GM23338 (cell line): ENCODE measurements at regions not wholly inside any gene's neighbourhood (a gene's known extent, or its start where the extent isn't known, plus 50 kb on each side); places are given as distances from the start of the nearest gene placed in this dataset.

Experiments
- EZH2 ChIP-seq: fragments of 200-600 bp; sonication (generic); IDR thresholded peaks from one replicate; pipeline ENCODE4 v1.8.0; 2017; ENCODE audit warnings: antibody characterized with exemption, mild to moderate bottlenecking, low read depth; ENCODE audit not compliant: unreplicated experiment
- EZH2phosphoT487 ChIP-seq: fragments of 200-600 bp; sonication (generic); IDR thresholded peaks from one replicate; pipeline ENCODE4 v1.8.1; 2018; ENCODE audit warnings: antibody characterized with exemption; ENCODE audit not compliant: unreplicated experiment
- POLR2AphosphoS5 ChIP-seq: IDR thresholded peaks from 2 replicates; pipeline ENCODE4 v1.6.1; 2016; ENCODE audit warnings: antibody characterized with exemption, low read depth
- TF ChIP-seq, protein P1 (sequence below), 2 experiments: fragments of 200-600 bp in 1 of 2; sonication (generic) in 1 of 2; conservative IDR thresholded peaks; 2 replicates each; pipeline versions ENCODE4 v1.5.1 to v1.6.1; 2016 to 2017; ENCODE audit warnings: antibody characterized with exemption in 2 of 2, low read depth in 2 of 2, mild to moderate bottlenecking in 2 of 2, moderate library complexity in 1 of 2
- TF ChIP-seq, protein P2 (sequence below): IDR thresholded peaks from 2 replicates; pipeline ENCODE4 v1.6.1; 2016; ENCODE audit warnings: antibody characterized with exemption

DNA sequence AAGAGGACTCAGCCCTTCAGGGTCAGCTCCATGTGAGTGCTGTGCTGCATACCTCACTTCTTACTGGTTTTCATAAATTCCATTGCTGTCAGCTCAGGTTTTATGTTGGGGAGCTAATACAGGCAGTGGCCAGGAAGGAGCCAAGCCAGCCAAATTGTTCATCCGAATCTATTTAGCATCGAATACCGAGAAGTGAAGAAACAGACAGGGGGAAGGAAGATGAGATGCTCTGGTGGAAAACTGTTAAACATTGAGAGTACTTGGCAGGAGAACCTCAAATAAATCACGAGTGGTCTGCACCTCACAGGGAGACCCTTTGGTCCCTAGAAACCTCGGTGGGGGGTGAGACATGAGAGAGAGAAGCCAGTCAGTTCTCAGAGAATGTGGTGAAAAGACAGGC lies 196.0 kb upstream of the TMEM72 start:
- TF ChIP-seq, protein P1, sequence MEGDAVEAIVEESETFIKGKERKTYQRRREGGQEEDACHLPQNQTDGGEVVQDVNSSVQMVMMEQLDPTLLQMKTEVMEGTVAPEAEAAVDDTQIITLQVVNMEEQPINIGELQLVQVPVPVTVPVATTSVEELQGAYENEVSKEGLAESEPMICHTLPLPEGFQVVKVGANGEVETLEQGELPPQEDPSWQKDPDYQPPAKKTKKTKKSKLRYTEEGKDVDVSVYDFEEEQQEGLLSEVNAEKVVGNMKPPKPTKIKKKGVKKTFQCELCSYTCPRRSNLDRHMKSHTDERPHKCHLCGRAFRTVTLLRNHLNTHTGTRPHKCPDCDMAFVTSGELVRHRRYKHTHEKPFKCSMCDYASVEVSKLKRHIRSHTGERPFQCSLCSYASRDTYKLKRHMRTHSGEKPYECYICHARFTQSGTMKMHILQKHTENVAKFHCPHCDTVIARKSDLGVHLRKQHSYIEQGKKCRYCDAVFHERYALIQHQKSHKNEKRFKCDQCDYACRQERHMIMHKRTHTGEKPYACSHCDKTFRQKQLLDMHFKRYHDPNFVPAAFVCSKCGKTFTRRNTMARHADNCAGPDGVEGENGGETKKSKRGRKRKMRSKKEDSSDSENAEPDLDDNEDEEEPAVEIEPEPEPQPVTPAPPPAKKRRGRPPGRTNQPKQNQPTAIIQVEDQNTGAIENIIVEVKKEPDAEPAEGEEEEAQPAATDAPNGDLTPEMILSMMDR (conservative IDR thresholded peaks at IDR 0.05; ENCODE audit: low read depth in 2 of 2): no peak
- TF ChIP-seq POLR2AphosphoS5 (no peak), EZH2phosphoT487 (no peak), EZH2 (no peak)
- TF ChIP-seq, protein P2, sequence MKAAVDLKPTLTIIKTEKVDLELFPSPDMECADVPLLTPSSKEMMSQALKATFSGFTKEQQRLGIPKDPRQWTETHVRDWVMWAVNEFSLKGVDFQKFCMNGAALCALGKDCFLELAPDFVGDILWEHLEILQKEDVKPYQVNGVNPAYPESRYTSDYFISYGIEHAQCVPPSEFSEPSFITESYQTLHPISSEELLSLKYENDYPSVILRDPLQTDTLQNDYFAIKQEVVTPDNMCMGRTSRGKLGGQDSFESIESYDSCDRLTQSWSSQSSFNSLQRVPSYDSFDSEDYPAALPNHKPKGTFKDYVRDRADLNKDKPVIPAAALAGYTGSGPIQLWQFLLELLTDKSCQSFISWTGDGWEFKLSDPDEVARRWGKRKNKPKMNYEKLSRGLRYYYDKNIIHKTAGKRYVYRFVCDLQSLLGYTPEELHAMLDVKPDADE: no peak
